Panc1 (cell line): ENCODE measurements at regions not wholly inside any gene's neighbourhood (a gene's known extent, or its start where the extent isn't known, plus 50 kb on each side); places are given as distances from the start of the nearest gene placed in this dataset.
"Not testable (repeated sequence)": the region's sequence is repeated elsewhere in the genome, so short reads cannot be mapped to it uniquely, and the experiment has no call there.

Experiments
- ATAC-seq: fragments of 200-7000 bp; cut with Tn5 transposase; 2 replicates; pipeline ENCODE4 v1.9.1; 2020; ENCODE audit warnings: mild to moderate bottlenecking, moderate library complexity
- BruUV-seq: library from RNA; stranded (reverse); fragments of 400-500 nt; replicated peaks from 2 replicates; lab custom pipeline; 2021; lab: Mats Ljungman, UMichigan
- CTCF ChIA-PET: fragments of 300-600 bp; sonication (Branson Sonifier 250); formaldehyde crosslinking; loops from one replicate; lab custom pipeline; 2022; ENCODE audit warnings: antibody characterized with exemption; lab: Charles Lee
- POLR2A ChIA-PET: fragments of 300-600 bp; sonication (Branson Sonifier 250); formaldehyde crosslinking; loops from one replicate; lab custom pipeline; 2022; ENCODE audit warnings: antibody characterized with exemption; lab: Charles Lee
- DNase-seq: peaks from one replicate; pipeline ENCODE4 v3.0.0-alpha.2; 2010; ENCODE audit warnings: low read depth, low spot score
- H3K27ac ChIP-seq: 2 replicates; pipeline ENCODE4 v1.5.1; 2011; ENCODE audit warnings: mild to moderate bottlenecking, low read length, inconsistent platforms
- H3K27me3 ChIP-seq: fragments of 200-500 bp; sonication (Bioruptor generic); 2 replicates; pipeline ENCODE4 v1.6.0; 2014; ENCODE audit warnings: low read length, inconsistent platforms; ENCODE audit not compliant: control insufficient read depth, insufficient read depth
- H3K36me3 ChIP-seq: fragments of 200-500 bp; sonication (Bioruptor generic); 2 replicates; pipeline ENCODE4 v1.5.1; 2014; ENCODE audit warnings: inconsistent platforms, mild to moderate bottlenecking, low read length, moderate library complexity; ENCODE audit not compliant: control insufficient read depth, insufficient read depth
- H3K4me1 ChIP-seq: 2 replicates; pipeline ENCODE4 v1.5.1; 2011; ENCODE audit warnings: inconsistent platforms, mild to moderate bottlenecking, low read length, moderate library complexity; ENCODE audit not compliant: control insufficient read depth, insufficient read depth
- H3K4me3 ChIP-seq, 2 experiments: 2 replicates each; pipeline ENCODE4 v1.5.1; 2011 to 2012; ENCODE audit warnings: low read depth in 2 of 2, low read length in 2 of 2, mild to moderate bottlenecking in 2 of 2, inconsistent platforms in 1 of 2, moderate library complexity in 1 of 2
- H3K9me3 ChIP-seq: fragments of 200-500 bp; sonication (Bioruptor generic); 2 replicates; pipeline ENCODE4 v1.5.1; 2014; ENCODE audit warnings: low read depth, mild to moderate bottlenecking, inconsistent platforms, low read length, moderate library complexity; ENCODE audit not compliant: control insufficient read depth, insufficient read depth
- POLR2AphosphoS5 ChIP-seq: IDR thresholded peaks from 2 replicates; pipeline ENCODE4 v1.6.1; 2012; ENCODE audit warnings: mild to moderate bottlenecking, low read depth, low read length, moderate library complexity
- SIN3A ChIP-seq: IDR thresholded peaks from 2 replicates; pipeline ENCODE4 v1.6.1; 2012; ENCODE audit warnings: low read depth, mild to moderate bottlenecking, low read length, moderate library complexity, borderline replicate concordance; ENCODE audit not compliant: insufficient read depth
- TCF7L2 ChIP-seq: IDR thresholded peaks from 2 replicates; pipeline ENCODE4 v1.6.1; 2011; ENCODE audit warnings: mild to moderate bottlenecking, low read depth, low read length, inconsistent platforms
- in situ Hi-C: cut with HindIII; loops from 2 replicates; pipeline ENCODE4 v1.10.0; 2016; ENCODE audit warnings: low sequenced_read_pairs, low pct_unique_long_range_greater_than_20kb
- intact Hi-C: fragments of 100-400 bp; cut with micrococcal nuclease; formaldehyde crosslinking; loops from one replicate; pipeline ENCODE4 v1.10.0; 2022; ENCODE audit not compliant: unreplicated experiment
- TF ChIP-seq, protein P1 (sequence below): fragments of 450-650 bp; IDR thresholded peaks from 2 replicates; pipeline ENCODE4 v1.5.1; 2017; ENCODE audit warnings: mild to moderate bottlenecking
- TF ChIP-seq, protein P2 (sequence below), 2 experiments: IDR thresholded peaks; 2 replicates each; pipeline ENCODE4 v1.6.1; 2011 to 2012; ENCODE audit warnings: low read depth in 2 of 2, control low read depth in 1 of 2, low read length in 1 of 2, mild to moderate bottlenecking in 1 of 2, moderate library complexity in 1 of 2; ENCODE audit not compliant: insufficient read depth in 1 of 2

DNA sequence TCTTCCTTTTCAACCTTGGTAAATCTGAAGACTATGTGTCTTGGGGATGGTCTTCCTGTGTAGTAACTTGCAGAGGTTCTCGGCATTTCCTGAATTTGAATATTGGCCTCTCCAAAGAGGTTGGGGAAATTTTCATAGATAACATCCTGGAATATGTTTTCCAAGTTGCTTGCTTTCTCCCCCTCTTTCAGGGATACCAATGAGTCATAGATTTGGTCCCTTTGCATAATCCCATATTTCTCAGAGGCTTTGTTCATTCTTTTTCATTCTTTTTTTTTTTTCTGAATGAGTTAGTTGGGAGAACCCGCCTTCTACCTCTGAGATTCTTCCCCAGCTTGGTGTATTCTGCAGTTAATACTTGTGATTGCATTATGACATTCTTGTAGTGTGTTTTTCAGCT, 549.2 kb upstream of the AMOT start:
- intact Hi-C loops, result no loop called here
- BruUV-seq, result no TSS peak
- H3K9me3 ChIP-seq, result no peaks in the 10 kb centered on the region
- DNase-seq (no peak), ATAC-seq (no peak)
- CTCF ChIA-PET, result no interaction called here
- no peak overlapping the region for H3K27ac ChIP-seq
- in situ Hi-C loops, result no loop called here
- TF ChIP-seq TCF7L2 (no peak), SIN3A (no peak), POLR2AphosphoS5 (no peak)
- TF ChIP-seq, protein P1, sequence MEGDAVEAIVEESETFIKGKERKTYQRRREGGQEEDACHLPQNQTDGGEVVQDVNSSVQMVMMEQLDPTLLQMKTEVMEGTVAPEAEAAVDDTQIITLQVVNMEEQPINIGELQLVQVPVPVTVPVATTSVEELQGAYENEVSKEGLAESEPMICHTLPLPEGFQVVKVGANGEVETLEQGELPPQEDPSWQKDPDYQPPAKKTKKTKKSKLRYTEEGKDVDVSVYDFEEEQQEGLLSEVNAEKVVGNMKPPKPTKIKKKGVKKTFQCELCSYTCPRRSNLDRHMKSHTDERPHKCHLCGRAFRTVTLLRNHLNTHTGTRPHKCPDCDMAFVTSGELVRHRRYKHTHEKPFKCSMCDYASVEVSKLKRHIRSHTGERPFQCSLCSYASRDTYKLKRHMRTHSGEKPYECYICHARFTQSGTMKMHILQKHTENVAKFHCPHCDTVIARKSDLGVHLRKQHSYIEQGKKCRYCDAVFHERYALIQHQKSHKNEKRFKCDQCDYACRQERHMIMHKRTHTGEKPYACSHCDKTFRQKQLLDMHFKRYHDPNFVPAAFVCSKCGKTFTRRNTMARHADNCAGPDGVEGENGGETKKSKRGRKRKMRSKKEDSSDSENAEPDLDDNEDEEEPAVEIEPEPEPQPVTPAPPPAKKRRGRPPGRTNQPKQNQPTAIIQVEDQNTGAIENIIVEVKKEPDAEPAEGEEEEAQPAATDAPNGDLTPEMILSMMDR, result no peak
- TF ChIP-seq, protein P2, sequence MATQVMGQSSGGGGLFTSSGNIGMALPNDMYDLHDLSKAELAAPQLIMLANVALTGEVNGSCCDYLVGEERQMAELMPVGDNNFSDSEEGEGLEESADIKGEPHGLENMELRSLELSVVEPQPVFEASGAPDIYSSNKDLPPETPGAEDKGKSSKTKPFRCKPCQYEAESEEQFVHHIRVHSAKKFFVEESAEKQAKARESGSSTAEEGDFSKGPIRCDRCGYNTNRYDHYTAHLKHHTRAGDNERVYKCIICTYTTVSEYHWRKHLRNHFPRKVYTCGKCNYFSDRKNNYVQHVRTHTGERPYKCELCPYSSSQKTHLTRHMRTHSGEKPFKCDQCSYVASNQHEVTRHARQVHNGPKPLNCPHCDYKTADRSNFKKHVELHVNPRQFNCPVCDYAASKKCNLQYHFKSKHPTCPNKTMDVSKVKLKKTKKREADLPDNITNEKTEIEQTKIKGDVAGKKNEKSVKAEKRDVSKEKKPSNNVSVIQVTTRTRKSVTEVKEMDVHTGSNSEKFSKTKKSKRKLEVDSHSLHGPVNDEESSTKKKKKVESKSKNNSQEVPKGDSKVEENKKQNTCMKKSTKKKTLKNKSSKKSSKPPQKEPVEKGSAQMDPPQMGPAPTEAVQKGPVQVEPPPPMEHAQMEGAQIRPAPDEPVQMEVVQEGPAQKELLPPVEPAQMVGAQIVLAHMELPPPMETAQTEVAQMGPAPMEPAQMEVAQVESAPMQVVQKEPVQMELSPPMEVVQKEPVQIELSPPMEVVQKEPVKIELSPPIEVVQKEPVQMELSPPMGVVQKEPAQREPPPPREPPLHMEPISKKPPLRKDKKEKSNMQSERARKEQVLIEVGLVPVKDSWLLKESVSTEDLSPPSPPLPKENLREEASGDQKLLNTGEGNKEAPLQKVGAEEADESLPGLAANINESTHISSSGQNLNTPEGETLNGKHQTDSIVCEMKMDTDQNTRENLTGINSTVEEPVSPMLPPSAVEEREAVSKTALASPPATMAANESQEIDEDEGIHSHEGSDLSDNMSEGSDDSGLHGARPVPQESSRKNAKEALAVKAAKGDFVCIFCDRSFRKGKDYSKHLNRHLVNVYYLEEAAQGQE (IDR thresholded peaks at IDR 0.05; ENCODE audit: insufficient read depth in 1 of 2, low read depth in 2 of 2, low read length in 1 of 2), result no peak
- POLR2A ChIA-PET, result no interaction called here
- H3K4me3 ChIP-seq, result no peak overlapping the region
- H3K27me3 ChIP-seq, result no peaks in the 10 kb centered on the region
- no peaks in the 10 kb centered on the region for H3K36me3 ChIP-seq
- H3K4me1 ChIP-seq, result no peaks in the 10 kb centered on the region

GRCh38 chrX:113384628-113385027, 544.0 kb upstream of the AMOT start:
- Histone ChIP-seq H3K27me3 (no peaks in the 10 kb centered on the region), H3K9me3 (no peaks in the 10 kb centered on the region), H3K4me1 (no peaks in the 10 kb centered on the region), H3K27ac (no peak overlapping the region), H3K4me3 (no peak overlapping the region), H3K36me3 (no peaks in the 10 kb centered on the region)
- intact Hi-C loops, result no loop called here
- ChIA-PET CTCF (no interaction called here), POLR2A (no interaction called here)
- ATAC-seq, result peak; percentile 78; the same call in 1 of the 2 replicates
- TF ChIP-seq, protein P1, result no peak
- TF ChIP-seq POLR2AphosphoS5 (no peak), TCF7L2 (no peak), SIN3A (no peak)
- TF ChIP-seq, protein P2 (IDR thresholded peaks at IDR 0.05; ENCODE audit: insufficient read depth in 1 of 2, low read depth in 2 of 2, low read length in 1 of 2), result no peak
- DNase-seq, result peak; percentile 42
- no TSS peak for BruUV-seq
- in situ Hi-C loops, result no loop called here

DNA sequence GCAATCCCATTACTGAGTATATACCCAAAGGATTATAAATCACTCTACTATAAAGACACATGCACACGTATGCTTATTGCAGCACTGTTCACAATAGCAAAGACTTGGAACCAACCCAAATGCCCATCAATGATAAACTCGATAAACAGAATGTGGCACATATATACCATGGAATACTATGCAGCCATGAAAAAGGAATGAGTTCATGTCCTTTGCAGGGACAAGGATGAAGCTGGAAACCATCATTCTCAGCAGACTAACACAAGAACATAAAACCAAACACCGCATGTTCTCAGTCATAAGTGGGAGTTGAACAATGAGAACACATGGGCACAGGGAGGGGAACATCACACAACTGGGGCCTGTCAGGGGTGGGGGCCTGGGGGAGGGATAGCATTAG, 532.8 kb upstream of the AMOT start:
- H3K27me3 ChIP-seq, H3K27ac ChIP-seq, DNase-seq, in situ Hi-C loops, intact Hi-C loops, H3K4me3 ChIP-seq, BruUV-seq, H3K36me3 ChIP-seq, CTCF ChIA-PET, ATAC-seq, H3K4me1 ChIP-seq, POLR2A ChIA-PET, H3K9me3 ChIP-seq: not testable (repeated sequence)
